ENCODE measurements at regions not wholly inside any gene's neighbourhood (a gene's known extent, or its start where the extent isn't known, plus 50 kb on each side); places are given as distances from the start of the nearest gene placed in this dataset.

DNA sequence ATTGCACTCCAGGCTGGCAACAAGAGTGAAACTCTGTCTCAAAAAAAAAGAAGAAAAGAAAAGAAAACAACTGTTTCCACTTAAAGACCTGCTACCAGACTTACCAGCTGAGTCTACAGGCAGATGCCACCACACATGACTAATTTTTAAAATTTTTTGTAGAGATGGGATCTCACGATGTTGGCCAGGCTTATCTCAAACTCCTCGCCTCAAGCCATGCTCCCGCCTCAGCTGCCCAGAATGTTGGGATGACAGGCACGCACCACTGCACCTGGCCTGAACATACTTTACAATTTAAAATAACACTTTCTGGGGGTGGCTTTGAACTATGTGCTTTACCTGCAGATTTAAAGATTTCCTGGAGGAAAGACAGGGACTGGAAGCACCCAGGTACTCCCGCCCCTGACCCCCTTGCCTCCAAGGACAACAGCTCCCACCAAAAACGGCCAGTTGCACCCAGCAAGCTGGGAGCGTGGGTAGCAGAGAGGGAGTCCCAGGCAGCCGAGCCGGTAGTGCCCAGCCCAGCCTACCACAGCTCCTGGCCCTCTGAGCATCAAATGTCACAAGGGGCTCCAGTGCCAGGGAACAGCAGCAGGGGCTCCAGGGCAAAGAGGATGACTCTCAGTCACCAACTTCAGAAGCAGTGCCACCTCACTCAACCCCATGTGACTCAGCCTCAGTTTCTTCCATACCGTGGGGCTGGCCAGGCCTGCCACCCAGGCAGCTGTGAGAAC is 262.9 kb downstream of the PARN start:
- no peak overlapping the region for H3K27ac ChIP-seq
- peaks cover 11 to 12% of the 10 kb centered on the region in 2 donors for H3K4me1 ChIP-seq
- no peaks in the 10 kb centered on the region for H3K9me3 ChIP-seq
- TF ChIP-seq, protein P1, sequence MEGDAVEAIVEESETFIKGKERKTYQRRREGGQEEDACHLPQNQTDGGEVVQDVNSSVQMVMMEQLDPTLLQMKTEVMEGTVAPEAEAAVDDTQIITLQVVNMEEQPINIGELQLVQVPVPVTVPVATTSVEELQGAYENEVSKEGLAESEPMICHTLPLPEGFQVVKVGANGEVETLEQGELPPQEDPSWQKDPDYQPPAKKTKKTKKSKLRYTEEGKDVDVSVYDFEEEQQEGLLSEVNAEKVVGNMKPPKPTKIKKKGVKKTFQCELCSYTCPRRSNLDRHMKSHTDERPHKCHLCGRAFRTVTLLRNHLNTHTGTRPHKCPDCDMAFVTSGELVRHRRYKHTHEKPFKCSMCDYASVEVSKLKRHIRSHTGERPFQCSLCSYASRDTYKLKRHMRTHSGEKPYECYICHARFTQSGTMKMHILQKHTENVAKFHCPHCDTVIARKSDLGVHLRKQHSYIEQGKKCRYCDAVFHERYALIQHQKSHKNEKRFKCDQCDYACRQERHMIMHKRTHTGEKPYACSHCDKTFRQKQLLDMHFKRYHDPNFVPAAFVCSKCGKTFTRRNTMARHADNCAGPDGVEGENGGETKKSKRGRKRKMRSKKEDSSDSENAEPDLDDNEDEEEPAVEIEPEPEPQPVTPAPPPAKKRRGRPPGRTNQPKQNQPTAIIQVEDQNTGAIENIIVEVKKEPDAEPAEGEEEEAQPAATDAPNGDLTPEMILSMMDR (IDR thresholded peaks at IDR 0.05), result no peak
- no peak for TF ChIP-seq POLR2A (IDR thresholded peaks at IDR 0.05)
- H3K4me3 ChIP-seq (replicated peaks in 1 of 3), result no peak overlapping the region
- no peaks in the 10 kb centered on the region for H3K27me3 ChIP-seq
- 58 to 61% methylated on average over 9 to 10 of the region's 10 CpGs for WGBS, 2 donors
- no peaks in the 10 kb centered on the region for H3K36me3 ChIP-seq
- intact Hi-C loops (cut with DNase I), result no loop called here
- DNase-seq, result no peak

DNA sequence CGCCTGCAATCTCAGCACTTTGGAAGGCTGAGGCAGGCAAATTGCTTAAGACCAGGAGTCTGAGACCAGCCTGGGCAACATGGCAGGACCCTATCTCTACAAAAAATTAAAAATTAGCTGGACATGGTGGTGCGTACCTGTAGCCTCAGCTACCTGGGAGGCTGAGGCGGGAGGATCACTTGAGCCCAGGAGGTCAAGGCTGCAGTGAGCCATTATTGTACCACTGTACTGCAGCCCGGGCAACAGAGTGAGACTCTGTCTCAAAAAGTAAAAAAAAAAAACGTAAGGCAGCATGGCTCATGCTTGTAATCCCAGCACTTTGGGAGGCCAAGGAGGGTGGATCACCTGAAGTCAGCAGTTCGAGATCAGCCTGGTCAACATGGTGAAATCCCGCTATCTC is 263.6 kb downstream of the PARN start:
- H3K4me1 ChIP-seq, result peaks cover 11 to 12% of the 10 kb centered on the region in 2 donors
- intact Hi-C loops (cut with DNase I), result no loop called here
- H3K27me3 ChIP-seq, result no peaks in the 10 kb centered on the region
- no peak overlapping the region for H3K27ac ChIP-seq
- H3K36me3 ChIP-seq, result no peaks in the 10 kb centered on the region
- TF ChIP-seq POLR2A (IDR thresholded peaks at IDR 0.05), result no peak
- TF ChIP-seq, protein P1 (IDR thresholded peaks at IDR 0.05), result no peak
- WGBS, 2 donors, result 92 to 95% methylated on average over 7 of the region's 7 CpGs
- H3K9me3 ChIP-seq, result no peaks in the 10 kb centered on the region
- no peak for DNase-seq
- no peak overlapping the region for H3K4me3 ChIP-seq (replicated peaks in 1 of 3)

DNA sequence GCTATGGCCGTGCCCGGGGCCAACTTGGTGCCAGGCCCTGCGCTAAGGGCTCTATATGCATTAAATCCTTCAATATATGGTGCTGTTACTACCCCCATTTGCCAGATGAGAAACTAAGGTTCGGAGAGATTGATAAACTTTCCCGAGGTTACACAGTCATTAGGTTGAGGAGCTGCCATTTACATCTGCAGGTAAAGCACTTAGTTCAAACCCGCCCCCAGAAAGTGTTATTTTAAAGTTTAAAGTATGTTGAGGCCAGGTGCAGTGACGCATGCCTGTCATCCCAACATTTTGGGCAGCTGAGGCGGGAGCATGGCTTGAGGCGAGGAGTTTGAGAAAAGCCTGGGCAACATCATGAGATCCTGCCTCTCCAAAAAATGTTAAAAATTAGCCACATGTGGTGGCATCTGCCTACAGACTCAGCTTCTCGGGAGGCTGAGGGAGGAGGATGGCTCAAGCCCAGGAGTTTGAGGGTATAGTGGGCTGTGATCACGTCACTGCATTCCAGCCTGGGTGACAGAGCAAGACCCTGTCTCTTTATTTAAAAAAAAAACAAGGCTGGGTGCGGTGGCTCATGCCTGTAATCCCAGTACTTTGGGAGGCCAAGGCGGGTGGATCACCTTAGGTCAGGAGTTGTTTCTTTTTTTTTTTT is 264.7 kb downstream of the PARN start:
- no peak for DNase-seq
- H3K27me3 ChIP-seq, result no peaks in the 10 kb centered on the region

DNA sequence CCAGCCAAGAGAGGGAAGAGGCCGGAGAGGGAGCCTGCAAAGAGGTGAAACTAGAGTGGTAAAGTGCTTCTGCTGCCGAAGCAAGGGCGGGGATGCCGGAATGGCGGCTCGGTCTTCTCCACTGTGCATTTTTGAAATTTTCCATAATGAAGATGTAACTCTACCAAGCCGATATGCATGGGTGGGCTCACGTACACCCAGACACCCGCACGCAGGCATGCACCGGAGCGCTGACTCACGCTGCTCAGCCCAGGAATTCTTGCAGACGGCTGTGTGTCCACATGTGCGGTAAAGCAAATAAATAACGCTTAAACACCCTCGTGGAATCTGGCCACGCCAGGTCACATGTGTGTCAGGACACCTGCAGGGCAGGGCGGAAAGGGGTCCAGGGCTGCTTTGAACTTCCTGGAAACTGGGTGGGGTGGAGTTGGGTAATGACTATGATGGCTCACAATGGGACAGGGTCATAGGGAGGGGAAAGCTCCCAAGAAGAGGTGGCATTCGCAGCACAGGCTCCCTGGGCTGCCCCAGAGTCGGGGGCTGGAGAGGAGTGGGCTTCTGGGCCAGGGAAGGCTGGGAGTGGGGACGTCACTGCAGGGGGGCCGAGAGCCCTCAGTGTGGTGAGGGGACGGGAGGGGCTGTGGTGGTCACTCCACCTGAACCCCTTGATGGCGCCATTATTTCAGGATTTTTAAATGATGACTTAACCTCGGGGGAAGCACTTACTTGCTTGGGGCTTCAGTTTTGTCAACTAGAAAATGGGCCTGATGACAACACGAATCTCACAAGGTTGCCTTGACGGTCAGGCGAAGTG is 265.5 kb downstream of the PARN start:
- no peaks in the 10 kb centered on the region for H3K36me3 ChIP-seq
- no peak overlapping the region for H3K4me3 ChIP-seq (replicated peaks in 1 of 3)
- TF ChIP-seq POLR2A (IDR thresholded peaks at IDR 0.05), result no peak
- TF ChIP-seq, protein P1 (IDR thresholded peaks at IDR 0.05), result no peak
- WGBS, 2 donors, result 43 to 54% methylated on average over 28 to 29 of the region's 29 CpGs
- no peak overlapping the region for H3K27ac ChIP-seq
- no peaks in the 10 kb centered on the region for H3K9me3 ChIP-seq
- H3K27me3 ChIP-seq, result no peaks in the 10 kb centered on the region
- peaks cover 11 to 12% of the 10 kb centered on the region in 2 donors for H3K4me1 ChIP-seq
- DNase-seq, result peak; percentile 72 to 83
- intact Hi-C loops (cut with DNase I), result no loop called here

More for the DNA sequence above, 264.7 kb downstream of the PARN start:
- no peaks in the 10 kb centered on the region for H3K9me3 ChIP-seq
- no peak overlapping the region for H3K27ac ChIP-seq
- WGBS, 2 donors, result 88 to 91% methylated on average over 12 to 13 of the region's 13 CpGs
- TF ChIP-seq, protein P1 (IDR thresholded peaks at IDR 0.05), result no peak
- TF ChIP-seq POLR2A (IDR thresholded peaks at IDR 0.05), result no peak
- H3K36me3 ChIP-seq, result no peaks in the 10 kb centered on the region
- intact Hi-C loops (cut with DNase I), result no loop called here
- no peak overlapping the region for H3K4me3 ChIP-seq (replicated peaks in 1 of 3)
- peaks cover 11 to 12% of the 10 kb centered on the region in 2 donors for H3K4me1 ChIP-seq

DNA sequence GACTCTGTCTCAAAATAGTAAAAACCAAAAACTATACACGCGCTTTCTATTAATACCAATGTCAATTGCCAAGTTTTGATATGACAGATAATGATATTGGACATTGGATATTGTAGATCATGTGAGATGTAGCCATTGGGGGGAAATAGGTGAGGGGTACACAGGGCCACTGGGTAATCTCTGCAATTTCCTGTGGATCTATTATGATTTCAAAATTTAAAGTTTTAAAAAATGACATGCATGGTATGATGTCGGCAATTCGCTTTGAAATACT is 266.0 kb downstream of the PARN start:
- TF ChIP-seq, protein P1 (IDR thresholded peaks at IDR 0.05), result no peak
- TF ChIP-seq POLR2A (IDR thresholded peaks at IDR 0.05), result no peak
- H3K36me3 ChIP-seq, result no peaks in the 10 kb centered on the region
- WGBS, 2 donors, result 44 to 62% methylated on average over 4 of the region's 4 CpGs
- intact Hi-C loops (cut with DNase I), result no loop called here
- H3K27ac ChIP-seq, result no peak overlapping the region
- H3K9me3 ChIP-seq, result no peaks in the 10 kb centered on the region
- peaks cover 11 to 12% of the 10 kb centered on the region in 2 donors for H3K4me1 ChIP-seq
- no peaks in the 10 kb centered on the region for H3K27me3 ChIP-seq
- H3K4me3 ChIP-seq (replicated peaks in 1 of 3), result no peak overlapping the region
- no peak for DNase-seq
